H1 (cell line): ENCODE measurements at regions not wholly inside any gene's neighbourhood (a gene's known extent, or its start where the extent isn't known, plus 50 kb on each side); places are given as distances from the start of the nearest gene placed in this dataset.
"Not testable (repeated sequence)": the region's sequence is repeated elsewhere in the genome, so short reads cannot be mapped to it uniquely, and the experiment has no call there.

Experiments used
- CTCF ChIA-PET: fragments of 300-600 bp; sonication (Branson Sonifier 250); formaldehyde crosslinking; loops from one replicate; lab custom pipeline; 2021; ENCODE audit not compliant: partially characterized antibody; lab: Charles Lee
- POLR2A ChIA-PET: fragments of 300-600 bp; sonication (Branson Sonifier 250); formaldehyde crosslinking; loops from one replicate; lab custom pipeline; 2021; ENCODE audit warnings: inconsistent platforms; ENCODE audit not compliant: partially characterized antibody; lab: Charles Lee
- DNase-seq, 2 experiments: peaks; one replicate each; pipeline versions ENCODE4 v3.0.0 to v3.0.0-alpha.2; 2010 to 2022; ENCODE audit warnings: low spot score in 2 of 2, low read depth in 1 of 2, mixed read lengths in 1 of 2
- FAIRE-seq: peaks from 2 replicates; lab custom pipeline; 2011; peaks lifted over from hg19 to GRCh38; lab: Jason Lieb, UNC
- H2AFZ ChIP-seq: 2 replicates; pipeline ENCODE4 v1.8.1; 2012; ENCODE audit warnings: low read length, inconsistent platforms
- H2AK5ac ChIP-seq: 2 replicates; pipeline ENCODE4 v1.6.1; 2013; ENCODE audit warnings: low read depth, low read length
- H2BK120ac ChIP-seq: replicated peaks from 2 replicates; pipeline ENCODE3; 2013; ENCODE audit warnings: low read depth, low read length, inconsistent platforms
- H2BK12ac ChIP-seq: 2 replicates; pipeline ENCODE4 v1.6.1; 2013; ENCODE audit warnings: low read depth, low read length
- H2BK15ac ChIP-seq: 2 replicates; pipeline ENCODE4 v1.6.1; 2013; ENCODE audit warnings: low read length
- H2BK20ac ChIP-seq: 2 replicates; pipeline ENCODE4 v1.6.1; 2013; ENCODE audit warnings: low read length
- H2BK5ac ChIP-seq: 2 replicates; pipeline ENCODE4 v1.6.1; 2013; ENCODE audit warnings: low read depth, low read length
- H3K14ac ChIP-seq: 2 replicates; pipeline ENCODE4 v1.6.1; 2013; ENCODE audit warnings: inconsistent platforms; ENCODE audit not compliant: insufficient read length
- H3K18ac ChIP-seq: 2 replicates; pipeline ENCODE4 v1.6.1; 2013; ENCODE audit warnings: low read length; ENCODE audit errors: extremely low read depth
- H3K23ac ChIP-seq: 2 replicates; pipeline ENCODE4 v1.6.1; 2013; ENCODE audit warnings: inconsistent platforms; ENCODE audit not compliant: insufficient read length
- H3K23me2 ChIP-seq: 2 replicates; pipeline ENCODE4 v1.6.1; 2013; ENCODE audit warnings: low read depth, low read length
- H3K27ac ChIP-seq: 2 replicates; pipeline ENCODE4 v1.6.1; 2011; ENCODE audit warnings: low read depth, low read length, inconsistent platforms
- H3K27me3 ChIP-seq, 4 experiments: replicated peaks in 1 of 4; 1 replicate in 1 of 4; 2 replicates in 3 of 4; pipeline versions ENCODE4 v1.6.1 to v1.8.1; 2011 to 2013; ENCODE audit warnings: low read length in 3 of 4, mild to moderate bottlenecking in 3 of 4, inconsistent platforms in 2 of 4, mixed read lengths in 2 of 4, moderate library complexity in 1 of 4; ENCODE audit not compliant: control insufficient read depth in 3 of 4, insufficient read depth in 3 of 4; ENCODE audit errors: extremely low read depth in 1 of 4
- H3K36me3 ChIP-seq, 4 experiments: 2 replicates each; pipeline versions ENCODE4 v1.6.1 to v1.8.1; 2011 to 2013; ENCODE audit warnings: mild to moderate bottlenecking in 4 of 4, low read length in 3 of 4, moderate library complexity in 2 of 4, control low read depth in 1 of 4, inconsistent platforms in 1 of 4; ENCODE audit not compliant: insufficient read depth in 4 of 4, control insufficient read depth in 2 of 4
- H3K4ac ChIP-seq: replicated peaks from 2 replicates; pipeline ENCODE3; 2013; ENCODE audit warnings: low read length, low read depth, mixed read lengths, inconsistent platforms; ENCODE audit not compliant: insufficient read length
- H3K4me1 ChIP-seq, 4 experiments: replicated peaks in 1 of 4; 1 replicate in 1 of 4; 2 replicates in 3 of 4; pipeline versions ENCODE4 v1.6.1 to v1.8.1; 2011 to 2013; ENCODE audit warnings: low read length in 3 of 4, inconsistent platforms in 2 of 4, mixed read lengths in 1 of 4; ENCODE audit not compliant: insufficient read depth in 4 of 4, control insufficient read depth in 3 of 4
- H3K4me2 ChIP-seq, 2 experiments: 2 replicates each; pipeline versions ENCODE4 v1.6.1 to v1.8.1; 2011 to 2013; ENCODE audit warnings: low read depth in 2 of 2, low read length in 2 of 2, control low read depth in 1 of 2, inconsistent platforms in 1 of 2, mild to moderate bottlenecking in 1 of 2; ENCODE audit not compliant: insufficient read depth in 1 of 2
- H3K4me3 ChIP-seq, 4 experiments: fragments of 200-600, 300-600 bp in 1 of 4; sonication (generic), shearing (Covaris generic), sonication (Bioruptor Twin) in 1 of 4; 2 replicates each; pipeline versions ENCODE4 v1.5.1 to v1.8.1; 2011 to 2016; ENCODE audit warnings: low read length in 4 of 4, low read depth in 3 of 4, control low read depth in 2 of 4, inconsistent platforms in 2 of 4, mild to moderate bottlenecking in 2 of 4, mixed read lengths in 1 of 4, moderate library complexity in 1 of 4; ENCODE audit not compliant: insufficient read depth in 2 of 4; ENCODE audit errors: extremely low read depth in 1 of 4
- H3K56ac ChIP-seq: replicated peaks from 2 replicates; pipeline ENCODE3; 2013; ENCODE audit warnings: low read depth, mild to moderate bottlenecking, mixed read lengths, low read length, inconsistent platforms; ENCODE audit not compliant: insufficient read length
- H3K79me1 ChIP-seq: 2 replicates; pipeline ENCODE4 v1.6.1; 2013; ENCODE audit warnings: low read depth, low read length, control low read depth
- H3K79me2 ChIP-seq, 2 experiments: 2 replicates each; pipeline versions ENCODE4 v1.6.1 to v1.8.1; 2012 to 2013; ENCODE audit warnings: low read length in 2 of 2, mild to moderate bottlenecking in 2 of 2, inconsistent platforms in 1 of 2; ENCODE audit not compliant: insufficient read depth in 2 of 2, control insufficient read depth in 1 of 2
- H3K9ac ChIP-seq, 4 experiments: replicated peaks in 1 of 4; 1 replicate in 1 of 4; 2 replicates in 3 of 4; pipeline versions ENCODE4 v1.6.1 to v1.8.1; 2011 to 2013; ENCODE audit warnings: low read depth in 3 of 4, low read length in 3 of 4, control low read depth in 2 of 4, mild to moderate bottlenecking in 2 of 4, moderate library complexity in 2 of 4, inconsistent platforms in 1 of 4; ENCODE audit errors: extremely low read depth in 1 of 4
- H3K9me3 ChIP-seq, 2 experiments: 2 replicates each; pipeline versions ENCODE4 v1.6.1 to v1.8.1; 2012 to 2013; ENCODE audit warnings: mild to moderate bottlenecking in 2 of 2, moderate library complexity in 2 of 2, control low read depth in 1 of 2, inconsistent platforms in 1 of 2, low read depth in 1 of 2, low read length in 1 of 2, mixed read lengths in 1 of 2; ENCODE audit not compliant: insufficient read depth in 2 of 2
- H4K20me1 ChIP-seq, 2 experiments: replicated peaks in 1 of 2; 2 replicates each; pipeline versions ENCODE3 to v1.8.1; 2011 to 2013; ENCODE audit warnings: inconsistent platforms in 2 of 2, low read length in 2 of 2, mild to moderate bottlenecking in 1 of 2; ENCODE audit not compliant: insufficient read depth in 2 of 2, control insufficient read depth in 1 of 2
- H4K5ac ChIP-seq: 2 replicates; pipeline ENCODE4 v1.6.1; 2013; ENCODE audit warnings: low read length, low read depth, mixed read lengths, inconsistent platforms; ENCODE audit not compliant: insufficient read length
- H4K8ac ChIP-seq: 2 replicates; pipeline ENCODE4 v1.8.0; 2013; ENCODE audit warnings: mild to moderate bottlenecking, moderate library complexity, low read length, inconsistent platforms; ENCODE audit not compliant: insufficient read depth; ENCODE audit errors: extremely low read depth
- H4K91ac ChIP-seq: replicated peaks from 2 replicates; pipeline ENCODE3; 2013; ENCODE audit warnings: low read length, mixed read lengths, inconsistent platforms; ENCODE audit not compliant: insufficient read length
- WGBS, 2 experiments: shearing (Covaris generic) in 1 of 2; methylation state at CpG; one replicate each; pipeline versions ENCODE4 v1.1.6 to v1.1.7; 2013 to 2015; ENCODE audit warnings: low lambda C conversion rate in 2 of 2, mixed read lengths in 2 of 2, inconsistent platforms in 1 of 2, low coverage in 1 of 2, missing lambda C conversion rate in 1 of 2; ENCODE audit not compliant: insufficient replicate concordance in 2 of 2, insufficient coverage in 1 of 2, insufficient read length in 1 of 2; ENCODE audit errors: extremely low coverage in 1 of 2, missing lambda C conversion rate in 1 of 2; 5-methylcytosine and 5-hydroxymethylcytosine counted together

- H3K4me2 ChIP-seq, H4K20me1 ChIP-seq, DNase-seq, H2AK5ac ChIP-seq, H2AFZ ChIP-seq, H3K27ac ChIP-seq, H3K18ac ChIP-seq, H2BK20ac ChIP-seq, H4K91ac ChIP-seq, H3K23ac ChIP-seq, H2BK5ac ChIP-seq, CTCF ChIA-PET, H2BK120ac ChIP-seq, H3K4ac ChIP-seq, H3K56ac ChIP-seq, H3K36me3 ChIP-seq, H3K27me3 ChIP-seq, H3K9ac ChIP-seq, H3K4me3 ChIP-seq, H3K4me1 ChIP-seq, H3K79me1 ChIP-seq, H3K23me2 ChIP-seq, FAIRE-seq, H2BK15ac ChIP-seq, H4K5ac ChIP-seq, H2BK12ac ChIP-seq, POLR2A ChIA-PET, H3K79me2 ChIP-seq, H4K8ac ChIP-seq, H3K14ac ChIP-seq: not testable (repeated sequence)
- 72% methylated on average over 4 of the region's 4 CpGs; no CpG with 5 or more reads in 1 of the 2 experiments for WGBS, 2 experiments
- peaks cover 2 to 28% of the 10 kb centered on the region in 2 experiments; a peak in 3 of 4 replicates for H3K9me3 ChIP-seq
These were observed 54.2 kb downstream of the DBET start for GRCh38 chr4:190118519-190118918.

DNA sequence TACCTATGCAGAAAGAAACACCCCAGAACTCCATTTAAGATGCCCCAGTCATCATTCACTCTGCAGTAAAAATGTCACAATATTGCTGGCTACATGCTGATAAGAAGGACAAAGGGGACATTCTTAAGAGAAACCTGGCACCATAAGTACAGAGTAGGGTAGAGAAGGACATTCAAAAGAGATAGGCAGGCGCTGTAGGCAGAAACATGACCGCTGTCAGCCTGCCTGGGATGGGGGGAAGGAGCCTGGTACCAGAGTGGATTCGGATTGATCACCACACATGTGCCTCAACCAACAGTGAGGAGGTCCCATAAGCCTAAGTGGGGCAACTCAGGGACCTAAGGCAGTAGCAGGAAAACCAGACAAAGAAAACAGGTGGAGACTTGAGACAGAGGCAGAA is 54.1 kb upstream of the DUX4 start:
- H2AK5ac ChIP-seq, H3K27me3 ChIP-seq, H3K18ac ChIP-seq, FAIRE-seq, H3K56ac ChIP-seq, H3K23ac ChIP-seq, H2BK12ac ChIP-seq, H3K4me1 ChIP-seq, H2BK120ac ChIP-seq, CTCF ChIA-PET, POLR2A ChIA-PET, H3K79me1 ChIP-seq, H4K5ac ChIP-seq, H4K91ac ChIP-seq, DNase-seq, H3K79me2 ChIP-seq, H4K8ac ChIP-seq, H3K4me2 ChIP-seq, H3K9ac ChIP-seq, H3K4me3 ChIP-seq, H3K23me2 ChIP-seq, H3K27ac ChIP-seq, H2AFZ ChIP-seq, H3K14ac ChIP-seq, H2BK5ac ChIP-seq, H2BK15ac ChIP-seq, H2BK20ac ChIP-seq, H3K36me3 ChIP-seq, H4K20me1 ChIP-seq, H3K4ac ChIP-seq: not testable (repeated sequence)
- 71% methylated on average over 3 of the region's 3 CpGs; no CpG with 5 or more reads in 1 of the 2 experiments for WGBS, 2 experiments
- peaks cover 2 to 28% of the 10 kb centered on the region in 2 experiments; a peak in 3 of 4 replicates for H3K9me3 ChIP-seq
